ENCODE measurements at regions not wholly inside any gene's neighbourhood (a gene's known extent, or its start where the extent isn't known, plus 50 kb on each side); places are given as distances from the start of the nearest gene placed in this dataset.

GRCh38 chr4:167930166-167930565 is 162.2 kb upstream of the ANXA10 start:
- H3K4me3 ChIP-seq (ENCODE audit: low read depth, low read length), result no peak overlapping the region
- no peak for TF ChIP-seq CTCF (IDR thresholded peaks at IDR 0.05; ENCODE audit: insufficient read depth, low read length, poor library complexity, severe bottlenecking)
- no peaks in the 10 kb centered on the region for H3K36me3 ChIP-seq (ENCODE audit: control insufficient read depth, insufficient read depth, low read length)
- no peaks in the 10 kb centered on the region for H3K27me3 ChIP-seq (ENCODE audit: control insufficient read depth, insufficient read depth, low read length)
- no peak for DNase-seq (ENCODE audit: low read depth)

- H3K36me3 ChIP-seq (ENCODE audit: control insufficient read depth, insufficient read depth, low read length), result no peaks in the 10 kb centered on the region
- no peak for DNase-seq (ENCODE audit: low read depth)
- TF ChIP-seq CTCF (IDR thresholded peaks at IDR 0.05; ENCODE audit: insufficient read depth, low read length, poor library complexity, severe bottlenecking), result no peak
- no peaks in the 10 kb centered on the region for H3K27me3 ChIP-seq (ENCODE audit: control insufficient read depth, insufficient read depth, low read length)
- H3K4me3 ChIP-seq (ENCODE audit: low read depth, low read length), result no peak overlapping the region
These were observed 158.1 kb upstream of the ANXA10 start for GRCh38 chr4:167934216-167934615.

GRCh38 chr4:167939863-167940616 is 152.3 kb upstream of the ANXA10 start:
- Histone ChIP-seq H3K4me3 (ENCODE audit: low read depth, low read length) (no peak overlapping the region), H3K36me3 (ENCODE audit: control insufficient read depth, insufficient read depth, low read length) (no peaks in the 10 kb centered on the region), H3K27me3 (ENCODE audit: control insufficient read depth, insufficient read depth, low read length) (no peaks in the 10 kb centered on the region)
- no peak for DNase-seq (ENCODE audit: low read depth)
- no peak for TF ChIP-seq CTCF (IDR thresholded peaks at IDR 0.05; ENCODE audit: insufficient read depth, low read length, poor library complexity, severe bottlenecking)

- no peak for DNase-seq (ENCODE audit: low read depth)
- H3K4me3 ChIP-seq (ENCODE audit: low read depth, low read length), result no peak overlapping the region
- TF ChIP-seq CTCF (IDR thresholded peaks at IDR 0.05; ENCODE audit: insufficient read depth, low read length, poor library complexity, severe bottlenecking), result no peak
- no peaks in the 10 kb centered on the region for H3K36me3 ChIP-seq (ENCODE audit: control insufficient read depth, insufficient read depth, low read length)
- H3K27me3 ChIP-seq (ENCODE audit: control insufficient read depth, insufficient read depth, low read length), result no peaks in the 10 kb centered on the region
These were observed 148.3 kb upstream of the ANXA10 start for GRCh38 chr4:167943872-167944505.

- no peaks in the 10 kb centered on the region for H3K27me3 ChIP-seq (ENCODE audit: control insufficient read depth, insufficient read depth, low read length)
- no peaks in the 10 kb centered on the region for H3K36me3 ChIP-seq (ENCODE audit: control insufficient read depth, insufficient read depth, low read length)
- H3K4me3 ChIP-seq (ENCODE audit: low read depth, low read length), result no peak overlapping the region
- TF ChIP-seq CTCF (IDR thresholded peaks at IDR 0.05; ENCODE audit: insufficient read depth, low read length, poor library complexity, severe bottlenecking), result no peak
- DNase-seq (ENCODE audit: low read depth), result no peak
These were observed 147.6 kb upstream of the ANXA10 start for GRCh38 chr4:167944721-167945120.

All from kidney epithelial cell (primary cell).